ENCODE measurements at regions not wholly inside any gene's neighbourhood (a gene's known extent, or its start where the extent isn't known, plus 50 kb on each side); places are given as distances from the start of the nearest gene placed in this dataset.

DNA sequence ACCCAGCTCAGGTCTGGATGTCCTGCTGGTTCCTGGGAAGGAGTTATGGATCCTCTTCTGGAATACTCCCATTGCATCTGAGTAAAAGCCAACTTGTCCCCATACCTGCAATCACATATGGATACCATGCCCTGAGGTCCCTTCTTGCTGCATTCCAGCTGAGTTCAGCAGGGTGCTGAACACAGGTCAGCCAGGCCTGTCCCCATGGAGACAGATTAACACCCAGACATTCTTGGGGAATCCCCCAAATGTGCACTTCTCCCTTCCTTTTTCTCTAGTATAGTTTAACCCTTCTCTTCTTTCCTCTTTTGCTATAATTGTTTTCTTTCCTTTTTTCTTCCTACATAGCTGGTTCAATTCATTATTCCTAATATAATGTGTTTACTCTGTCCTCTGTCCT lies 799.6 kb upstream of the HS6ST1 start:
- TF ChIP-seq, protein P1, sequence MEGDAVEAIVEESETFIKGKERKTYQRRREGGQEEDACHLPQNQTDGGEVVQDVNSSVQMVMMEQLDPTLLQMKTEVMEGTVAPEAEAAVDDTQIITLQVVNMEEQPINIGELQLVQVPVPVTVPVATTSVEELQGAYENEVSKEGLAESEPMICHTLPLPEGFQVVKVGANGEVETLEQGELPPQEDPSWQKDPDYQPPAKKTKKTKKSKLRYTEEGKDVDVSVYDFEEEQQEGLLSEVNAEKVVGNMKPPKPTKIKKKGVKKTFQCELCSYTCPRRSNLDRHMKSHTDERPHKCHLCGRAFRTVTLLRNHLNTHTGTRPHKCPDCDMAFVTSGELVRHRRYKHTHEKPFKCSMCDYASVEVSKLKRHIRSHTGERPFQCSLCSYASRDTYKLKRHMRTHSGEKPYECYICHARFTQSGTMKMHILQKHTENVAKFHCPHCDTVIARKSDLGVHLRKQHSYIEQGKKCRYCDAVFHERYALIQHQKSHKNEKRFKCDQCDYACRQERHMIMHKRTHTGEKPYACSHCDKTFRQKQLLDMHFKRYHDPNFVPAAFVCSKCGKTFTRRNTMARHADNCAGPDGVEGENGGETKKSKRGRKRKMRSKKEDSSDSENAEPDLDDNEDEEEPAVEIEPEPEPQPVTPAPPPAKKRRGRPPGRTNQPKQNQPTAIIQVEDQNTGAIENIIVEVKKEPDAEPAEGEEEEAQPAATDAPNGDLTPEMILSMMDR (IDR thresholded peaks at IDR 0.05; ENCODE audit: insufficient read depth, low read length) = no peak
- no peak for DNase-seq (ENCODE audit: low read depth)
- H3K4me3 ChIP-seq (ENCODE audit: low read depth, low read length) = no peak overlapping the region

DNA sequence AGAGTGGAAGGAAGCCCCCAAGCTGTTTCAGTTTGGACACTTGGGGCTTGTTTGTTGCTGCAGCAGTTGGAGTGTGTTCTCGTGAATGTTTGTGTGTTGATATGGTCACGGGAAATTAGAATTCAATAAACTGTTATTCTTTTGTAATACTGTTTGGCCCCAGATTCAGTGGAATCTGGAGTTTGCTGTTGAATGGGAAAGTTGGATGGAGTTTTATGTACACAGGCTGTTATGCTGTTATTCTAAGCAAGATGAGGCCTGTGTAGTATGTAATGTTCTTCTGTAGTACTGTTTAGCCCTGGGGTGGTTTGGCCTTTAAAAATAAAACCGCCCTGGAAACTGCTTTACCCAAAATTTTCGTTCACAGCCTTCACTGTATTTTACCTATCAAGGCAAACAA lies 810.4 kb upstream of the HS6ST1 start:
- TF ChIP-seq, protein P1 (IDR thresholded peaks at IDR 0.05; ENCODE audit: insufficient read depth, low read length) = no peak
- H3K4me3 ChIP-seq (ENCODE audit: low read depth, low read length) = no peak overlapping the region
- no peak for DNase-seq (ENCODE audit: low read depth)

DNA sequence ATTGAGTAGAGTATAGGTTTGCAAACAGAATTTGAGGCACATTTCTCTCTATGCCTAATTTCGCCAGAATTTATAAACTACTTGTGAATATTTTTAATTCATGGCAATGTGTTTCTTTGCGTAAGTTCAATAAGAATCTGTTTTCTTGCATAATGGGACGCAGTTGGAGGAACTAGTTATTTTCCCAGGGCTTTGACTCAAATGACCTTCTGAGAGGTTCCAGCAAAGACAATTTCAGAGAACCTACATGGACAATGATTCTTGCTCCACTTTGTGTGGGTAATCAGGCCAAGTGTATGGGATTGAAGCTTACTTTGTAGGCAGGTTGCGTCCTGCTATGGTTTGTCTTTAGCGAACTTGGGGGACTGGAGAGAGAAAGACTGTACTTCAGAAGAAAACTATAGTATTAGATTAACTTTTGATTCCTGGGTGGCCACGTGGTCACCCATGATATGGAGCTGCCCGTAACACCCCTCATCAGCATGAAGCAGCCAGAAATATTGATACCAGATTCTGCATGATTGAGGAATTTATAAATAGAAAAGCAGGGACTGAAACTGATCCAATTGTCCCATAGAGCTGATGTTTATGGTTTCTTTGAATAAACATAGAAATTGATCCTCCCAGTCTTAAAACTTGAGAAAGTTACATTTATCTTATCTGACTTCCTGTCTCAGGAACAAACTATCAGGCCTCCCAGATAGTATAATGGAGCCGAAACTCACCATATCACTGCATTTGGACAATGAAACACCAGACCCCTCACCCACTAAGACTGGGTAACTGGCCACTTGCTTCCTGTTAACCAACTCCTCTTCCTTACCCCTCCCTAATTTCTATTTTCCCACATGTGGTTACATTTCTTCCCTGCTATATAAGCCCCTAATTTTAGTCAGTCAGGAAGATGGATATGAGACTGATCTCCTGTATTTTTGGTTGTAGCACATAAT lies 815.3 kb upstream of the HS6ST1 start:
- no peak for DNase-seq (ENCODE audit: low read depth)
- H3K4me3 ChIP-seq (ENCODE audit: low read depth, low read length) = no peak overlapping the region
- TF ChIP-seq, protein P1 (IDR thresholded peaks at IDR 0.05; ENCODE audit: insufficient read depth, low read length) = no peak

DNA sequence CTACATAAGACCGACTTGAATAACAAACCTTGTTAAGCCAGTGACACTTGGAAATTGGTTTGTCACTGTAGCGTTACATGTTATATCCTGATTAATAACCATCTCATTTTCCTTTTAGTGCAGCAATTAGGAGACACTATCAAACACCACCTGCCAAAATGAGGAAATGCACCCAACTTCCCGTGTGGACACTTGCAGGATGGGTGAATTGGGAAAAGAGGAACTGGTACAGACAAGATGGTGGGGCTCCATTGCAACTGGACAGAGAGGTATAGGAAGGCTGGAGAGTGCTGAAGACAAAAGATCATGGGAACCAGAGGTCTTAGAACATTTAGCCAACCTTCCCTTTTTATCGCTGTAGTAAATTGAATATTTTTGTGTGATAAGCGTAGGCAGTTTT lies 816.3 kb upstream of the HS6ST1 start:
- no peak overlapping the region for H3K4me3 ChIP-seq (ENCODE audit: low read depth, low read length)
- TF ChIP-seq, protein P1 (IDR thresholded peaks at IDR 0.05; ENCODE audit: insufficient read depth, low read length) = no peak
- DNase-seq (ENCODE audit: low read depth) = no peak

DNA sequence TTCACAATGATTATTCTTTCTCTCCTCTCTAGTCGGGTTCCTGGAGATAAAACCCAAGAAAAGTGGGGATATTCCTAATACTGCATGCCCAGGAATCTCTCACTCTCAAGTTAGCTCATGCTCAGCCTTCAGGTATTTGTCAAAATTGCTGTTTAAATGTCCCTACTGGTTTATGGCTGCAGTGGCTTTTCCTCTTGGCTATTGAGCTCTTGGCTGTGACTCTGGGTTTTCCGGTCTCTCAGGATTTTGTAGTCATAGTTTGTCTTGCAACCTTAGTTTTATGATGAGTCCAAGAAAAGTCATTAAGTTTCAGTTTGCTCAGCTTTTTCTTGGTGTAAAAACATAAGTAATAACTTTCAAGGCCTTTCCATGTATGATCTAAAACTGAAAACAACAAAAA lies 820.7 kb upstream of the HS6ST1 start:
- no peak overlapping the region for H3K4me3 ChIP-seq (ENCODE audit: low read depth, low read length)
- TF ChIP-seq, protein P1 (IDR thresholded peaks at IDR 0.05; ENCODE audit: insufficient read depth, low read length) = no peak
- DNase-seq (ENCODE audit: low read depth) = no peak

DNA sequence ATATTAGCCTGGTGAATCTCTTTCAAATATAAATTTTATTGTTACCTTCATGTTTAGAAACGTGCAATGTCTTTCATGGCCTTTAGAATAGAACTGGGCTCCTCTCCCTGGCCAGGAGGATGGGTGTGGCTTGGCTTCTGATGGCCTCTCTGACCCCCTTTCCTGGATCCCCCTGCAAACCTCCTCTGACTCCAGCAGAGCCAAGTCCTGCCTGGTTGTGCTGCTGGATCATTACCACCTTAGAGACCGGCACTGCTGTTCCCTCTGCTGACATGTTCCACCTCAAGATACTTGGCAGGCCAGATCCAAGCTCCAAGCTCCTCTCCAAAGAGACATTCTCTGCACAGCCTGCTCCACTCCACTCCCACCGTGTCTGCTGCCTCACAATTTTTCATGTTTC lies 823.8 kb upstream of the HS6ST1 start:
- H3K4me3 ChIP-seq (ENCODE audit: low read depth, low read length) = no peak overlapping the region
- no peak for DNase-seq (ENCODE audit: low read depth)
- TF ChIP-seq, protein P1 (IDR thresholded peaks at IDR 0.05; ENCODE audit: insufficient read depth, low read length) = no peak

Data from fibroblast of the aortic adventitia (primary cell).